PC-9 (cell line): ENCODE measurements at regions not wholly inside any gene's neighbourhood (a gene's known extent, or its start where the extent isn't known, plus 50 kb on each side); places are given as distances from the start of the nearest gene placed in this dataset.

Experiments used
- BruUV-seq: library from RNA; stranded (reverse); fragments of 400-500 nt; replicated peaks from 2 replicates; lab custom pipeline; 2021; lab: Mats Ljungman, UMichigan
- CTCF ChIA-PET: fragments of 300-600 bp; sonication (Branson Sonifier 250); formaldehyde crosslinking; loops from one replicate; lab custom pipeline; 2022; ENCODE audit warnings: antibody characterized with exemption; lab: Charles Lee
- POLR2A ChIA-PET: fragments of 300-600 bp; sonication (Branson Sonifier 250); formaldehyde crosslinking; loops from one replicate; lab custom pipeline; 2022; ENCODE audit warnings: antibody characterized with exemption; ENCODE audit not compliant: unreplicated experiment; lab: Charles Lee
- DNase-seq, 2 experiments: peaks; one replicate each; pipeline versions ENCODE4 v3.0.0 to v3.0.0-alpha.2; 2015 to 2022; ENCODE audit warnings: mixed read lengths in 1 of 2
- H2AFZ ChIP-seq: fragments of 200-600 bp; sonication (generic); 2 replicates; pipeline ENCODE4 v1.8.1; 2017; ENCODE audit warnings: antibody characterized with exemption
- H3F3A ChIP-seq: fragments of 200-600 bp; sonication (generic); 2 replicates; pipeline ENCODE4 v1.8.1; 2017; ENCODE audit warnings: antibody characterized with exemption, mild to moderate bottlenecking, low read depth; ENCODE audit not compliant: insufficient read depth
- H3K27ac ChIP-seq: fragments of 200-600 bp; sonication (generic); 2 replicates; pipeline ENCODE4 v1.6.1; 2016; ENCODE audit warnings: mixed run types
- H3K27me3 ChIP-seq: fragments of 200-600 bp; sonication (generic); 2 replicates; pipeline ENCODE4 v1.6.1; 2016; ENCODE audit warnings: low read depth, mixed run types; ENCODE audit not compliant: insufficient read depth
- H3K36me3 ChIP-seq: fragments of 200-600 bp; sonication (generic); 2 replicates; pipeline ENCODE4 v1.6.1; 2016; ENCODE audit warnings: low read depth, mixed run types
- H3K4me1 ChIP-seq: fragments of 200-600 bp; sonication (generic); replicated peaks from 2 replicates; pipeline ENCODE4 v1.6.1; 2016; ENCODE audit warnings: mixed run types; ENCODE audit not compliant: insufficient read depth
- H3K4me2 ChIP-seq: fragments of 200-600 bp; sonication (generic); 2 replicates; pipeline ENCODE4 v1.6.1; 2017; ENCODE audit warnings: mixed run types
- H3K4me3 ChIP-seq: fragments of 200-600 bp; sonication (generic); 2 replicates; pipeline ENCODE4 v1.6.1; 2016; ENCODE audit warnings: mixed run types
- H3K79me2 ChIP-seq: fragments of 200-600 bp; sonication (generic); 2 replicates; pipeline ENCODE4 v1.6.1; 2017; ENCODE audit warnings: low read depth, mixed run types
- H3K9me2 ChIP-seq: fragments of 200-600 bp; sonication (generic); 2 replicates; pipeline ENCODE4 v1.8.1; 2017; ENCODE audit warnings: mild to moderate bottlenecking; ENCODE audit not compliant: insufficient read depth
- H3K9me3 ChIP-seq: fragments of 200-600 bp; sonication (generic); 2 replicates; pipeline ENCODE4 v1.8.1; 2016; ENCODE audit warnings: low read depth; ENCODE audit not compliant: insufficient read depth
- H4K20me1 ChIP-seq: fragments of 200-600 bp; sonication (generic); 2 replicates; pipeline ENCODE4 v1.8.1; 2017; ENCODE audit not compliant: insufficient read depth
- EZH2 ChIP-seq: fragments of 200-600 bp; sonication (generic); IDR thresholded peaks from 2 replicates; pipeline ENCODE4 v1.8.0; 2017; ENCODE audit warnings: antibody characterized with exemption, low read depth
- intact Hi-C: fragments of 100-400 bp; cut with micrococcal nuclease; formaldehyde crosslinking; loops from one replicate; pipeline ENCODE4 v1.10.0; 2022; ENCODE audit not compliant: unreplicated experiment
- TF ChIP-seq, protein P1 (sequence below): fragments of 200-600 bp; sonication (generic); conservative IDR thresholded peaks from 2 replicates; pipeline ENCODE4 v1.6.1; 2017; ENCODE audit warnings: mixed run types, antibody characterized with exemption, mild to moderate bottlenecking, moderate library complexity

DNA sequence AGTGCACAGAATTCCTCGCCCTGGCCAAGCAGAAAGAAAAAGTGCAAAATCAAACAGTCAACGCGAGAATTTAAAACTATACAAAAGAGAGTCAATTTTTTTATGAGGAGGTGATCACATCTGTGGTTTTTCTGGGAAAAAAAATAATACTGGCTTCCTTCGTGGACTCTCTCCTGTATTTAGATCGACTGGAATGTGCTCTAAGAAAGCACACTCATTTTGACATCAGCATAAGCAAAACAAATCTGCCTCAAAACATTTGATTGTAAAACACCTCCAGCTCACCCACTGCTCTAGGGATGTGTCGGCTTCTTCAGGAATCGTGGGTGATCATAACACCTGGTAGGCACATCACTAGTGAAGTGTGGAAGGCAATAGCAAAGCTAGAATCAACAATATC is 417.4 kb upstream of the FAT1 start:
- no peak for DNase-seq
- no peaks in the 10 kb centered on the region for H3K36me3 ChIP-seq
- intact Hi-C loops, result no loop called here
- no peaks in the 10 kb centered on the region for H3K9me3 ChIP-seq
- TF ChIP-seq EZH2, result no peak
- TF ChIP-seq, protein P1, sequence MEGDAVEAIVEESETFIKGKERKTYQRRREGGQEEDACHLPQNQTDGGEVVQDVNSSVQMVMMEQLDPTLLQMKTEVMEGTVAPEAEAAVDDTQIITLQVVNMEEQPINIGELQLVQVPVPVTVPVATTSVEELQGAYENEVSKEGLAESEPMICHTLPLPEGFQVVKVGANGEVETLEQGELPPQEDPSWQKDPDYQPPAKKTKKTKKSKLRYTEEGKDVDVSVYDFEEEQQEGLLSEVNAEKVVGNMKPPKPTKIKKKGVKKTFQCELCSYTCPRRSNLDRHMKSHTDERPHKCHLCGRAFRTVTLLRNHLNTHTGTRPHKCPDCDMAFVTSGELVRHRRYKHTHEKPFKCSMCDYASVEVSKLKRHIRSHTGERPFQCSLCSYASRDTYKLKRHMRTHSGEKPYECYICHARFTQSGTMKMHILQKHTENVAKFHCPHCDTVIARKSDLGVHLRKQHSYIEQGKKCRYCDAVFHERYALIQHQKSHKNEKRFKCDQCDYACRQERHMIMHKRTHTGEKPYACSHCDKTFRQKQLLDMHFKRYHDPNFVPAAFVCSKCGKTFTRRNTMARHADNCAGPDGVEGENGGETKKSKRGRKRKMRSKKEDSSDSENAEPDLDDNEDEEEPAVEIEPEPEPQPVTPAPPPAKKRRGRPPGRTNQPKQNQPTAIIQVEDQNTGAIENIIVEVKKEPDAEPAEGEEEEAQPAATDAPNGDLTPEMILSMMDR, result no peak
- H3K27me3 ChIP-seq, result no peaks in the 10 kb centered on the region
- H3K4me2 ChIP-seq, result no peak overlapping the region
- no peaks in the 10 kb centered on the region for H3K9me2 ChIP-seq
- no peak overlapping the region for H3K4me3 ChIP-seq
- no peak overlapping the region for H3K27ac ChIP-seq
- no peak overlapping the region for H2AFZ ChIP-seq
- POLR2A ChIA-PET, result no interaction called here
- CTCF ChIA-PET, result no interaction called here
- H3F3A ChIP-seq, result no peaks in the 10 kb centered on the region
- no peaks in the 10 kb centered on the region for H3K4me1 ChIP-seq
- no peaks in the 10 kb centered on the region for H3K79me2 ChIP-seq
- BruUV-seq, result no TSS peak
- no peaks in the 10 kb centered on the region for H4K20me1 ChIP-seq

DNA sequence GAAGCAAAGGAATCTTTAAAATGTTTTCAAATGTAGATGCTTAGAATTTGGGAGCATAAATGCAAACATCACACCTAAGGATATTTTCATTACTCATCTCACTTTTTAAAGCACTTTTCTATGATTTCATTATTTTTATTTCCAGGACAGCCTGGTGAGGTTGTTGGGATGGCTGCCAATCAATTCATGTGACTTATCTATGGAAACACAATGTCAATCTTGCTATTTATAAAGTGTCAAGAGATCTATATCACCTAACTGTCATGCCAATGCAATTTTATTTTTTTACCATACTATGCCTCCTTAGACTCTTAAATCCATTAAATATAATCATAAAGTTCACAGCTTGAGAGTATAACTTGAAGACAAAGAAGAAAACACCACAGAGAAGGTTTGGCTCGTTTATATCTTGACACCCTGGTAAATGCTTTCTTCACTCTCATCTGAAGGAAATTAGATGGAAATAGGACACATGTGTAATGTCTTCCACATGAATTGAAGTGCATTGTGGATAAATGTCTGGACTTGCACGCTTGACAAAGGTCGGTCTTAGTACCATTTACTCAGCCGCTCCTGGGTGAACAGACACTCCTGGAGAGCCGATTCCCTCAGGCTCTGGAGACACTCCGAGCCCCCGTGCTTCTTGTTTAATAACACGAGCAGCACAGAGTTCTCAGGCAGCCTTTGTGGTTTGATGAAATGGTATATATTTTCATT is 425.7 kb upstream of the FAT1 start:
- no peaks in the 10 kb centered on the region for H3K9me2 ChIP-seq
- TF ChIP-seq, protein P1, result no peak
- no peak for TF ChIP-seq EZH2
- intact Hi-C loops, result no loop called here
- no peak overlapping the region for H3K27ac ChIP-seq
- no peaks in the 10 kb centered on the region for H3K4me1 ChIP-seq
- no TSS peak for BruUV-seq
- ChIA-PET CTCF (no interaction called here), POLR2A (no interaction called here)
- no peaks in the 10 kb centered on the region for H3K36me3 ChIP-seq
- no peaks in the 10 kb centered on the region for H3K9me3 ChIP-seq
- H3K27me3 ChIP-seq, result no peaks in the 10 kb centered on the region
- H3K4me3 ChIP-seq, result no peak overlapping the region
- H3F3A ChIP-seq, result no peaks in the 10 kb centered on the region
- DNase-seq, result no peak
- H3K79me2 ChIP-seq, result no peaks in the 10 kb centered on the region
- H2AFZ ChIP-seq, result no peak overlapping the region
- no peaks in the 10 kb centered on the region for H4K20me1 ChIP-seq
- no peak overlapping the region for H3K4me2 ChIP-seq

DNA sequence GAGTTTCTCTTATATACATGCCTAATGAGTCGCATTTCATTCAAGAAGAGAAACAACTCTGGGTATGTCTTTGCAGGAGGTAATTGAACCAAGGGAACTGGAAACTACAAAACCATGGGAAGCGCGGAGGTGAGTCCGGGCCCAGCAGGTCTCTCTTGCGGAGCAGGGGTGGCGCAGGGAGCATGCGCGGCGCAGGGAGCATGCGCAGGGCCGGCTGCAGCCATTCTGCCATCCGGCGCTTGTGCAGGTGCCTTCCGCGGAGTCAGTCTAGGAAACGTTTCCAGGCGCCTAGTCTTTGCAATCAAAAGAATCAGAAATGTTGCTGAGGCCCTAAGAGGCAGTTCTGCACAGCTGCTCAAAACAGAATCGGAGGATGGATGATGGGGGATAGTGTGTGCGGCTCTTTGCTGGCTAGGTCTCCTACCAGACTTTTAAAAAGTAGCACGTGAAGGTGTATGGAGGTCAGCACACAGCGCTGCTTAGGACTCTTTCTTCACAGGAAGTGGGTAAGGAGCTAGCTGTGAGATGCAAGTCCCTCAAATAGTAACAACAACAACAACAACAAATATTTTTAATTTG is 433.8 kb upstream of the FAT1 start:
- H3K79me2 ChIP-seq, result no peaks in the 10 kb centered on the region
- TF ChIP-seq, protein P1, result no peak
- no peak for TF ChIP-seq EZH2
- CTCF ChIA-PET, result no interaction called here
- no peak overlapping the region for H2AFZ ChIP-seq
- intact Hi-C loops, result no loop called here
- DNase-seq, result no peak
- H3K4me1 ChIP-seq, result no peaks in the 10 kb centered on the region
- no peaks in the 10 kb centered on the region for H4K20me1 ChIP-seq
- H3K9me2 ChIP-seq, result no peaks in the 10 kb centered on the region
- no peaks in the 10 kb centered on the region for H3F3A ChIP-seq
- POLR2A ChIA-PET, result no interaction called here
- no peak overlapping the region for H3K27ac ChIP-seq
- no TSS peak for BruUV-seq
- no peaks in the 10 kb centered on the region for H3K27me3 ChIP-seq
- no peak overlapping the region for H3K4me2 ChIP-seq
- H3K4me3 ChIP-seq, result no peak overlapping the region
- no peaks in the 10 kb centered on the region for H3K36me3 ChIP-seq
- H3K9me3 ChIP-seq, result no peaks in the 10 kb centered on the region
